Daoy (cell line): ENCODE measurements at regions not wholly inside any gene's neighbourhood (a gene's known extent, or its start where the extent isn't known, plus 50 kb on each side); places are given as distances from the start of the nearest gene placed in this dataset.

ENCODE experiments used
- DNase-seq: peaks from one replicate; pipeline ENCODE4 v3.0.0-alpha.2; 2015; ENCODE audit warnings: low read depth

DNA sequence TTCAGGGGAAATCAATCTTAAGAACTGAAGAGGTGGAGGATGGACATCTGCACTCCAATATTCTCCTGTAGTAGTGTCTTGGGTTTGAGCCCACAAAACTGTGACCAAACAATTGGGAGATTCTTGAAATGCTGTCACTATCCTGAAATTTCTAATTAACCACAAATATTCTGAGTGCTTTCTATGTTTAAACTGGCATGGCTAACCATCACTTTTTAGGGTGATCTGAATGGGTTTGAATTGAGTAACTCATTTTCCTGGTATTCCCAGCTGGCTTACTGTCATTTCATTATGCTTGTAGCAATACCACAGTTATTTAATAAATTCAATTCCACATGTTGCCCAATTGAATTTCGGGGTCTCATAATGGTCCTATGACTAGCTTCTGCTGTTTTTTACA is 216.9 kb upstream of the DCBLD2 start:
- no peak for DNase-seq

DNA sequence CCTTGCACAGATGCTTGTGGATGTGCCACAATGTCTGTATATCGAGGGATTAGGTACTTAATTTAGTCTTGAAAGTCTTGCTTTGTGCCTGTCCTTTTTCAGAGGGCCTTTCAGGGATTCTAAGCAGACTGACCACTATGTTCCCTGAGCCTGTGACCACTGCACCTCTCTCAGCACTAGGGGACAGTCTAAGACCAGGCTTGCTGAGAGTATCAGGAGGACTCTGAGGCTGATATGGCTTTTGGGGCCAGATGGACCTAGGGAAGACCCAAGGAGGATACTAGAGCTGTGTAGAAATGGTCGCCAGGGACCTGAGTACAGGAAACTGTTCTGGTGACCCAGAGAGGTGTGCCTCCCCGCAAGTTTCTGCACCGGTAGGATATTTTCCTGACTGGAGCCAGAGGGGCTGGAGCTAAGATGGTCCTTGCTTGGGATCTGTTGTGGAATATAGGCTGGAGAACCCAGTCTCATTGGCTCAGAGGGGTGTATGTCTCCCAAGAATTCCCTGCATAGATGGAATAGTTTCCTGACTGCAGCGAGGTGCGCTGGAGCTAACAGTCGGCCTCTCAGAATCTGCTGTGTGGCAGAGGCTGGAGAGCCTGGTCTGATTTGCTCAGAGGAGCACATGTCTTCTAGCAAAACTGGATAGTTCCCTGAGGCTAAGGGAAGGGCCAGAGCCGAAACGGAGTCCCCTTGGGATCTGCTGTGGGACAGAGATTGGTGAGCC is 213.2 kb upstream of the DCBLD2 start:
- peak; percentile 63 for DNase-seq

- DNase-seq = peak; percentile 14
These were observed 209.7 kb upstream of the DCBLD2 start for GRCh38 chr3:99111235-99111634.

DNA sequence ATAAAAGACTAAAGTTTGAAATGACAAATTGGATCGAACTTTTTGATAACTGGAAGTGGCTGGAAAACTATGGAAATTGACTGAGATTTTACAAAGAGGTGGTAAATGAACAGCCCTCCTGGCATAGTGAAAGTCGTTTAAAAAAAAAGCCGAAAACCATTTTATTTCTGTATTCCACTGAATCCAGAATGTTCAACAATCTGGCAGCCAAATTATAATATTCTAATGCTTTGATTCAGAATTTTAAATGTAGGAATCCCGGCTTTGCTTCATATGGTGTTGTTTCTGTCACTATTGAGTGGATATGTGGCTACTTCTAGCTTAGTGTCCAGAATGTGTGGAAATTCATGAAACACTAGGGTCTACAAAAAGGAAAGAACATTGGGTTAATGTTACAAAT is 208.9 kb upstream of the DCBLD2 start:
- no peak for DNase-seq

DNA sequence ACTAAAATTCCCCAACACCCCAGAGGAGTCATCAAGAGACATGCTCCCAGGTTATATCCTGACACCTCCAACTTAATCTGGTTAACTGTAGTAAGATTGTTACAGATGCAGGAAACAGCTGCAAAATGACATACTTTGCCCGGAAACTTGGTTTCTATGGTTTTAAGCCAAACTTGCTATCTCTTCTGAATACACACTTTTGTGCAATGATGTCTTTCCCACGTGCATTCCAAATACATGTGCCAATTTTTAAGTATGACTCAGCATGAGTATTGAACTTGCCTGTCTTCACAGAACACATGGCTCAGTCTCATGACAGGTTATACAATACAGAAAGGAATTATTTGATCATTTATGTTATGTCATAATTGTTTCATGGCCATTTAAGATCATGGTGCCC is 207.0 kb upstream of the DCBLD2 start:
- peak; percentile 76 for DNase-seq

DNA sequence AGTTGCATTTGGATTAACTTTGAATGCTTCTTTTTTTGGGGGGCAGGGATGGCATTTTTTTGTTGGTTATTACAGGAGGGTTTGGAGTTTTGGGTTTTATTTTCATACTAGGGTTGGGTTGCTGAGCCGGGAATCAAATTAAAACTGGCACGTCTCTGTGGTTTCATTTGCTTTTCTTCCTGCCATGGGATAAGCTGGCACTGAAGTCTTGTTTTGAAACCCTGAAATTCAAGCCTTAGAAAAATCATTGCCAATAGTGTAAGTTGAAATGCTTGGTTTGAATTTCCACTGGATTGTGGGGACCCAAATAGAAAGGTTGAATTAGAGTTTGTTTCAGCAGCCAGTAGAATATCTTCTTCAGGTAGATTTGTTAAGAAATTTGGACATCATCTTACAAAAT is 193.1 kb upstream of the DCBLD2 start:
- no peak for DNase-seq

GRCh38 chr3:99087277-99087676 is 185.8 kb upstream of the DCBLD2 start:
- no peak for DNase-seq

- peak; percentile 55 for DNase-seq
These were observed 183.3 kb upstream of the DCBLD2 start for GRCh38 chr3:99084826-99085225.

DNA sequence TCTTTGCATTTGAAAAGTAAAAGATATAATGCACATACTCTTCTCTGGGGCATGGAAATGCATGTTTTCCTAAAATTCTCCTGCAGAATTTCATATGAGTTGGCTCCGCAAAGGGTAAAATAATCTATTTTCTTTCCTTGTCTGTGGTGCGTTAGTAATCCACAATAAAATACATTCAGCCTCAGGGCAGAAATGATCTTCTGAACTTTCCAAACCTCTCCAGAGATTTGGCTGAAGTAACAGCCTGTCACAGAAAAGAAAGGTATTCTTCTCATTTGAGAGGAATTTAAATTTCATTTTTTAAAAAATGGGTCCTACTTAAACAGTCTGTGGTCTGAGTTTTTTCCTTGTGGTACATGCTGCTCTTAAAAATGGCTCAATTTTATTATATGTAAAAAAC is 182.7 kb upstream of the DCBLD2 start:
- no peak for DNase-seq

DNA sequence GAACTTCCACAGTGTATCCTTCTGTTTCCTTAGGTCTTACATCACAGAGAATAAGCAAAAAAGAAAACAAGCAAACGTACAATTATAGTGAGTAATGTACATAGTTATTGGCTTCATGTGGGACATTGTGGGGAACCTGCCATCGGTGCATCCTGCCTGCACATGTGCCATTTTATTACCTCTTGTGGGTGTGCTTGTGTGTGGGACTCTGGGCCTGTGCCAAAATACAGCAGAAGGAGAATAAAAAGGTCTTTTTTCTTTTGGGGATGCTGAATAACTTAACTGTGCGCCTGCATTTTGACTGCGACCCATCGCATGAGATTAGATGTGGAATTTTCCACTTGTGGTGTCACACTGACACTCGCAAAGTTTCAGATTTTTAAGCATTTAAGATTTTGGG is 169.6 kb upstream of the DCBLD2 start:
- DNase-seq = peak; percentile 7

DNA sequence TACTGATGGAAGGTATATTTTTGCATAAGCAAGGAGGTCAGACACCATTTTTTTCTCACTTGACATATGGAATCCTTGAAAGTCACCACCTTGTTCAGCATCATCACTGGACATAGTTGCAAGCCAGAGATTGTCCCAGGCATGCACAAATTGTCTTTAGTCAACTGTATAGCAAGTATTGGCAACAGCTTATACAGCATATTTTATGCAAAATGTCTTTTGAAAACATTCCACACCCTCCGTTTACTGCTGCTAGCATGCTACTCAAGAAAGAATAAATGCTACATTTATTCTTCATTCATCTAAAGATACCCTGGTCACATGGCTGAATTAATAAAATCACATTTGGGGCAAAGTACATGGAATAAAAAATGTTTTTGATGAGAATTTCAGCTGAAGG is 168.5 kb upstream of the DCBLD2 start:
- no peak for DNase-seq

- no peak for DNase-seq
These were observed 165.4 kb upstream of the DCBLD2 start for GRCh38 chr3:99066863-99067262.

DNA sequence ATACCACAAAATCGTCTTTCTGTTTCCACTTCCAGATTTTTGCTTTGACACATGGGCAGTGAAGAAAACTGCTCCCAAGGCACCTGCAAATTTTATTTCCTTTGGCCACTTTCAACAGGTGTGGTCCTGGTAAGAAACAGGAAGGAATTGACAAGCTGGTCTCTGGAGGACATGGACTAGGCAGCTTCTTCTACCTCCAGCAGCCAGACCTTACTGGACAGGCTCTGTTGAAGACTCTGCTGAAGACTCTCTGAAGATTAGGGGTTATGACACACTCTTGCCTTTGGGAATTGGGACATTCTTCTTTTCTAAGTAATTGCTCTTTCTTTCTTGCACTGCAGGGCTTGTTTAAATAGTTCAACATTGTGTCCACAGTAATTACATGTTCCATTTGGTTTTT is 147.7 kb upstream of the DCBLD2 start:
- no peak for DNase-seq

GRCh38 chr3:99041747-99042146 is 140.3 kb upstream of the DCBLD2 start:
- DNase-seq = peak; percentile 6

DNA sequence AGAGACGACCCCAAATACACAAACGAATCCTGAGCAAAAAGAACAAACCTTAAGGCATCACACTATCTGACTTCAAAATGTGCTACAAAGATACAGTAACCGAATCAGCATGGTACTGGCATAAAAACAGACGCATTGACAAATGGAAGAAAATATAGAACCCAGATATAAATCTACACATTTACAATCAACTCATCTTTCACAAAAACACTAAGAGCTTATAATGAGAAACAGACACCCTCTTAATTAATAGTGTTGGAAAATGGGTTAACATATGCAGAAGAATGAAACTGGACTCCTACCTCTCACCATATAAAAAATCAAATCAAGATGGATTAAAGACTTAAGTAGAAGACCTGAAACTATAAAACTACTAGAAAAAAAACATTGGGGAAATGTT is 130.3 kb upstream of the DCBLD2 start:
- DNase-seq = no peak

- DNase-seq = peak; percentile 21
These were observed 122.2 kb upstream of the DCBLD2 start for GRCh38 chr3:99023590-99024192.

- DNase-seq = no peak
These were observed 120.0 kb upstream of the DCBLD2 start for GRCh38 chr3:99021466-99021865.

GRCh38 chr3:99016452-99016851 is 115.0 kb upstream of the DCBLD2 start:
- DNase-seq = no peak

- DNase-seq = no peak
These were observed 112.4 kb upstream of the DCBLD2 start for GRCh38 chr3:99013777-99014315.

DNA sequence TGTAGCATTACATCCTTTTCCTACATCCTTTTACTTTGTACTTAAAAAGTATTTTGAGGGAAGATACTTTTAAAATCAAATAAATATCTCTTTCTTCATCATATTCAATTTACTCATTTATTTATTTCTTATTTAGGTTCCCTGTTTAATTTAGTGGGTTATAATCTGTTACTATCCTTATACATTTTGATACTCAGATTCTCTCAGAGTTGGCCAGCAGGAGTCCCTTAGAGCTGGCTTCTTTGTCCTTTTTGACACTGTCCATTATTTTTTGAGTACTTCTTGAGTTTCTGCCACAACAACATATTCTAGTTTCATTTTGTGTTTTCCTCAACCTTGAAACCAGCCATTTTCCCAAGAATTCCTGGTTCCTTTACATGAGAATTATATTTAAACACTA is 111.6 kb upstream of the DCBLD2 start:
- no peak for DNase-seq

- no peak for DNase-seq
These were observed 110.6 kb upstream of the DCBLD2 start for GRCh38 chr3:99012051-99012450.

GRCh38 chr3:99009851-99010250 is 108.4 kb upstream of the DCBLD2 start:
- DNase-seq = no peak

GRCh38 chr3:99006686-99007085 is 105.2 kb upstream of the DCBLD2 start:
- no peak for DNase-seq

GRCh38 chr3:98999675-99000074 is 98.2 kb upstream of the DCBLD2 start:
- DNase-seq = no peak
